ENCODE measurements at regions not wholly inside any gene's neighbourhood (a gene's known extent, or its start where the extent isn't known, plus 50 kb on each side); places are given as distances from the start of the nearest gene placed in this dataset.
A peak's percentile ranks its signal among the peaks of the same experiment; 100 is the strongest.

GRCh38 chr12:20270557-20270956 lies 97.8 kb upstream of the PDE3A start:
- Histone ChIP-seq H3K9me3 (no peaks in the 10 kb centered on the region), H3K36me3 (no peaks in the 10 kb centered on the region), H3K4me3 (no peak overlapping the region), H3K27me3 (no peaks in the 10 kb centered on the region), H3K27ac (no peak overlapping the region), H3K4me1 (no peaks in the 10 kb centered on the region)
- intact Hi-C loops (cut with DNase I), result no loop called here
- ATAC-seq (no peak), DNase-seq (no peak)
- no peak for TF ChIP-seq CTCF (IDR thresholded peaks at IDR 0.05)

- intact Hi-C loops (cut with DNase I), result no loop called here
- H3K27ac ChIP-seq, result no peak overlapping the region
- ATAC-seq (no peak), DNase-seq (no peak)
- H3K27me3 ChIP-seq, result no peaks in the 10 kb centered on the region
- no peak for TF ChIP-seq CTCF (IDR thresholded peaks at IDR 0.05)
- H3K9me3 ChIP-seq, result no peaks in the 10 kb centered on the region
- H3K4me3 ChIP-seq, result no peak overlapping the region
- no peaks in the 10 kb centered on the region for H3K4me1 ChIP-seq
- no peaks in the 10 kb centered on the region for H3K36me3 ChIP-seq
Measured at GRCh38 chr12:20272161-20272560, 96.2 kb upstream of the PDE3A start.

- H3K27me3 ChIP-seq, result no peaks in the 10 kb centered on the region
- no peaks in the 10 kb centered on the region for H3K9me3 ChIP-seq
- no peak for TF ChIP-seq CTCF (IDR thresholded peaks at IDR 0.05)
- no peaks in the 10 kb centered on the region for H3K36me3 ChIP-seq
- H3K4me3 ChIP-seq, result no peak overlapping the region
- H3K4me1 ChIP-seq, result no peaks in the 10 kb centered on the region
- intact Hi-C loops (cut with DNase I), result no loop called here
- DNase-seq (no peak), ATAC-seq (peak; percentile 17)
- H3K27ac ChIP-seq, result no peak overlapping the region
Measured at GRCh38 chr12:20272801-20273200, 95.5 kb upstream of the PDE3A start.

DNA sequence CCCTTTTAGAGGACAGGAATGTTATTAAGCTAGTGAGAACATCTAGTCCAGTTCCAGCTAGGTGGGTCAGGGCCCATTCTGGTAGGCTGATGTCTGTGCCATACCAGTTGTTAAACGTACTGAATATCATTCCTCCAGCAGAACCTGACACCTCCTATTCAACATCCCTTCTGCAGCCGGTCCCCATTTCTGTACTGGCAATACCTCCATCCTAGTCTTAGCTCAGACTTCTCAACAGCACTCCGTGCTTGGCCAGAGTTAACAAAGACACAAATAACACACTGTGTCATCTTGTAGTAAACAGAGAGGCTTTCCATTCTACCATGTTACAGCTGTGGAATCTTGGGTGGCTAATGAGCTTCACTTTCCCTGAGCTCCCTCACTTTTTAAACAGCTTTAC lies 94.3 kb upstream of the PDE3A start:
- no peaks in the 10 kb centered on the region for H3K27me3 ChIP-seq
- ATAC-seq, result no peak

DNA sequence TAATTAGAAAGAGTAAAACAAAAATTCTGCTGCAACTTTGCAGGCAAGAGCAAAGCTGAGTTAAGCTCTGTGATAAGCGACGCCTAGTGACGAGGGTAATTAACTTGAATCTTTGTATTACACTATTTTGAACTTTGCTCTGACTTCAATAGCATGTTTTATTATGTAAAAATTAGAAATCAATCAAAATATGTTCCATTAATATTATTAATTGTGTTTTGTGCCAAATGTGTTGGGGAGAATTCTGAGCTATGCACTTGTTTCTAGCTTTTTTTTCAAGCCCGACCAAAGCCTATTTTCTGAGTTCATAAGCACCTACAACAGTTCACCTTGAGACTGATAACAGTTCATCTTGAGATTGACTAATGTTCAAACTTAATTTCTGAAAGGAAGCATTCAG lies 90.1 kb upstream of the PDE3A start:
- Histone ChIP-seq H3K4me3 (no peak overlapping the region), H3K4me1 (no peaks in the 10 kb centered on the region), H3K27me3 (no peaks in the 10 kb centered on the region), H3K36me3 (no peaks in the 10 kb centered on the region), H3K9me3 (no peaks in the 10 kb centered on the region), H3K27ac (no peak overlapping the region)
- TF ChIP-seq CTCF (IDR thresholded peaks at IDR 0.05), result no peak
- intact Hi-C loops (cut with DNase I), result no loop called here
- DNase-seq (no peak), ATAC-seq (no peak)

More for the DNA sequence above, 94.3 kb upstream of the PDE3A start:
- Histone ChIP-seq H3K36me3 (no peaks in the 10 kb centered on the region), H3K9me3 (no peaks in the 10 kb centered on the region), H3K4me1 (no peaks in the 10 kb centered on the region), H3K4me3 (no peak overlapping the region), H3K27ac (no peak overlapping the region)
- intact Hi-C loops (cut with DNase I), result no loop called here
- no peak for DNase-seq
- no peak for TF ChIP-seq CTCF (IDR thresholded peaks at IDR 0.05)

Data from left lung (tissue), 4 donors.